Stimulated activated CD4-positive, alpha-beta T cell treated with anti-CD3 and anti-CD28 coated beads, Interleukin-12 subunit alpha, Interleukin-12 subunit beta, amount 100 ng/mL, for 48 hours (primary cell): ENCODE measurements at regions not wholly inside any gene's neighbourhood (a gene's known extent, or its start where the extent isn't known, plus 50 kb on each side); places are given as distances from the start of the nearest gene placed in this dataset.

Experiments used
- DNase-seq, 3 donors: peaks; one replicate each; pipeline ENCODE4 v3.0.0-alpha.2; 2020; ENCODE audit warnings: low read depth in 2 of 3, low spot score in 1 of 3

- no peak for DNase-seq
Observed at GRCh38 chr12:93102312-93102711, 173.2 kb upstream of the EEA1 start.

DNA sequence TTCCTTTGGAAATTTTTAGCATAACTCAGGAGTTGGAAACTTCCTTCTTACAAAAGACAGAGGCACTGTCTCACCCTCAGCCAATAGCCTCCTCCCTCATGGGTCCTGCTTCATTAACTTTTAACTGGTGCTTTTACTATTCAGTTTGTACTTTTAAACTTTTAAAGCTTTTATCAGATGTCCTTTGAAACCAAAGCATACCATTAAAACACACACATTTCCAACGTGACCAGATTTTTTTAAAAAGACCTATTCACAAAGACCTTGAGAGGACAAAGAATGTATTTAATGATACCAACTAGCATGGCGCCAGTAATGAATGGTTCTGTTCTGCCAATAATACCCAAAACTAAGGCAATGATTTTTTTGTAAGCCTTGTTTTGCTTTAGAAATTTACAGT, 173.6 kb upstream of the EEA1 start:
- DNase-seq, result no peak

DNA sequence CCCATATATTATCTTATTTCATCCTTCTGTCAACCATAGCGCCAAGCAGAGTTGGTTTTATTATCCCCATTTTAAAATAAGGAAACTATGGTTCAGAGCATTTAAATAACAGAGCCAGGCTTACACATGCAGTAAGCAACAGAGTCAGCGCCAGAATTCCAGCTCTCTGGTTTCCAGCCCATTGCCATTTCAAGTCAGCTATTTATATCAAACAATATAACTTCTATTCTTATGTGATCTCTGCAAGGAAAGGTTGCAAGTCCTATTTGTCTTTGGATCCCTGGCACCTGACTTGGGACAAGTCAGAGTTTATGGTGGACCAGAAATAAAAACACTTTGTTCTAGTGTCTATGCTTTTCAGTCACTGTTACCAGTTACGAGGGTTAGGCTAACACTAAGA, 174.1 kb upstream of the EEA1 start:
- DNase-seq, result no peak

- DNase-seq, result no peak
Observed at GRCh38 chr12:93104535-93104934, 175.4 kb upstream of the EEA1 start.

- peak in 2 of 3 donors; percentile 3 to 8 for DNase-seq
Observed at GRCh38 chr12:93106910-93107309, 177.8 kb upstream of the EEA1 start.

DNA sequence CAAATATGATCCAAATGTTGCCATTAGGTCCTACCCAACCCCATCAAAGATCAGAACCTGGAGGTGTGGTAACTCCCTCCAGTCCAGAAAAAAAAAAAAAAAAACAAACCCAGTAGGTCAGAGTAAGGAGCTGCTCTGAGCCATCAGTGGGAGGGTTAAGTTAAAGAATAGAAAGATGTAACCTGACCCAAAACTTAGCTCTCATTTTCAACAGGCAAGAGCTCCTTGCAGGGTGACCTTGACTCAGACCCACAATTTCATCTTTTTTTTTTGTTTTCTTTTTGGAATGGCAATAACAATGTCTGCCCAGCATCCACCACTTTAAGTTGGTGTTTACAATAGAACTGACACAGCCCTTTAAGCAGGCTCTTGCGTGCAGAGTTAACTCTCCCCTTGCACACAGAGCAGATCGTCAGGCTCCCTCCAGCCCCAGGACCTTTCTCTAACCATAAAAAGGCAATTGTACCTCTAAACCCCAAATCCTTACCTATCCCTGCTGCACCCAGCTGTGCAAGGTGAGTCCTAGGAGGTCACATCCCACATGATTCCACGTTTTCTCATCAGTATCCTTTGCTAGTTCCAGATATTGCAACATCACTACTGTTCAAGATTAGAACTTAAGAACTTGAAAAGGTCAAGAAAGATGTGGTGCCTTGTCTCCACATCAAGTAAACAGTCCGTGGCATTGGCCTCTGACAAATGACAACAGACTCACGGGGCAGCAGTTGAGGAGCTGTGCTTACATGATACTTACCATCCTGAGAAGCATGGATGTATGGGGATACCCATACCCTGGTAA, 178.6 kb upstream of the EEA1 start:
- no peak for DNase-seq

- no peak for DNase-seq
Observed at GRCh38 chr12:93108985-93109384, 179.9 kb upstream of the EEA1 start.

GRCh38 chr12:93109551-93110203, 180.6 kb upstream of the EEA1 start:
- DNase-seq, result peak; percentile 7 to 34 (median 20)

GRCh38 chr12:93111773-93112172, 182.7 kb upstream of the EEA1 start:
- DNase-seq, result no peak

DNA sequence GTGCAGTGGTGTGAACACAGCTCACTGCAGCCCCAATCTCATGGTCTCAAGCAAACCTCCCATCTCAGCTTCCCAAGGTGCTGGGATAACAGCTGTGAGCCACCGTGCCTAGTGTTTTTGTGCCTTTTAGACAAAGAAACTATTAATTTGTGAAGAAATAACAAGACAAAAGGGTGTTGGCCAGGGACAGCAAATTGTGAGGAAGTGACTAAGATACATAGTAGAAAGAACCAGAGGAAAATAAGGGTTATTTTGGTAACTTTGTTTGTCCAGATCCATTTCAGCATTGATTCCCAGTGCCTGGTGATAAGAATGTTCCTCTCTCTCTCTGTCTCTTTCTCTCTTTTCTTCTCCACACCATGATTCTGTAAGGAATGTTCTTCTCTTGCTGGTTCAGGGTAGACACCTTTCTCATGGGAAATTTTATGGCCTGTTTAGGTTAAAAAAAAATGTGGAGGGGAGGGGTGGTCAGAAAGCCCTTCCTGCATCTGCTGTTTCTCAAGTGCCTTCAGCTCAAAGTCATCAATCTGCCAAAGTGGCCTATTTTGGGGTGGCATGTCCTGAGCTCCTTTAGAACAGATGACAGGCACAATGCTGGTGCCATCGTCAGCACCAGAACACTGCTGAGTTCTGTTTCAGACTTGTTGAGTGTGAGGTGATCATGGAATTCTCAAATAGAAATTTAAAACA, 184.4 kb upstream of the EEA1 start:
- no peak for DNase-seq

DNA sequence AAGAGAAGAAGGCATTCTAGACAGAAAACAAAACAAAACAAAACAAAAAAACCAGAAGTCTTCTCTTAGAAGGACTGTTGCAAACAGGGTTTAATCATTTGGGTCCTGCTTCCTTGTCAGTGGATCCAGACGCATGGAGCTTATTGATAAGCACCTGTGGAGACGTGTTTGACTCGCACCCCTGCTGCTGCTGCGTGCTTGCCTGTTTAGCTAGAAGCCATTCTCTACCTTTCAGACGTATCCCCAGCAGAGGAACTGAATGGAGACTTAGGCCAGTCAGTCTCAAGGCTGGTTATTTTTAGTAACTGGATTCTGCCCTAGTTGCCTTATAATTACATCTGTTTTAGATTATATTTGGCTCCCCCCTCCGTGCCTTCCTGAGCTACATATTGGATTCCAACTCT, 186.1 kb upstream of the EEA1 start:
- no peak for DNase-seq

- no peak for DNase-seq
Observed at GRCh38 chr12:93115646-93116045, 186.6 kb upstream of the EEA1 start.

GRCh38 chr12:93116632-93117031, 187.5 kb upstream of the EEA1 start:
- DNase-seq, result no peak

GRCh38 chr12:93121729-93122488, 192.8 kb upstream of the EEA1 start:
- no peak for DNase-seq

GRCh38 chr12:93122569-93123091, 193.5 kb upstream of the EEA1 start:
- DNase-seq, result no peak

DNA sequence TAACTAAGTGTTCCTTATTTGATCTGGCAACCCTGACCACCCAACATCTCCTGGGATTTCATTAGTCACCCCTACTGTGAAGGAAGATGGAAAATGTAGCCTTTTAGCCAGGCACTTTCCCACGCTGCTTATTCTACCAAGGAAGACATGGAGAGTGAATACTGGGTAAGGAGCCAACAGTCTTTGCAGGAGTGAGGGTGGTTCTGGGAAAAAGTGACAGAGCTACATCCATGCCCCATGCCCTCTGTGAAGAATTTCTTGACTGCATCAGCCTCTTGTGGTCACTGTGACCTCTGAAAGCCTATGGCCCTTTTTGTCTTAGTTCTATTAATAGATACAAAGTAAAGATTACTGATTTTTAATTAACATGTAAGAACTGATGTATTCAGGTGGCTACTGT, 196.0 kb upstream of the EEA1 start:
- no peak for DNase-seq

DNA sequence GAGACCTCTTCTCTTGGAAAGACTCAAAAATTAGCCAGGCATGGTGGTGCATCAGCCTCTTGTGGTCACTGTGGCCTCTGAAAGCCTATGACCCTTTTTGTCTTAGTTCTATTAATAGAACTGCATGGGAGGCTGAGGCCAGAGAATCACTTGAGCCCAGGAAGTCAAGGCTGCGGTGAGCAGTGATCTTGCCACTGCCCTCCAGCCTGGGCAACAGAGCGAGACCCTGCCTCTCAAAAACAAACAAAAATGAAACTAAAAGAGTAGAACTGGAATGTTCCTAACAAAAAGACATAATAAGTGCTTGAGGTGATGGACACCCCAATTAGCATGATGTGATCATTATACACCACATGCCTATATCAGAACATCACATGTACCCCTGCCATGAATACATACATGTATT, 197.0 kb upstream of the EEA1 start:
- DNase-seq, result no peak

- DNase-seq, result no peak
Observed at GRCh38 chr12:93127107-93127560, 198.0 kb upstream of the EEA1 start.

GRCh38 chr12:93127582-93128331, 198.7 kb upstream of the EEA1 start:
- DNase-seq, result no peak

DNA sequence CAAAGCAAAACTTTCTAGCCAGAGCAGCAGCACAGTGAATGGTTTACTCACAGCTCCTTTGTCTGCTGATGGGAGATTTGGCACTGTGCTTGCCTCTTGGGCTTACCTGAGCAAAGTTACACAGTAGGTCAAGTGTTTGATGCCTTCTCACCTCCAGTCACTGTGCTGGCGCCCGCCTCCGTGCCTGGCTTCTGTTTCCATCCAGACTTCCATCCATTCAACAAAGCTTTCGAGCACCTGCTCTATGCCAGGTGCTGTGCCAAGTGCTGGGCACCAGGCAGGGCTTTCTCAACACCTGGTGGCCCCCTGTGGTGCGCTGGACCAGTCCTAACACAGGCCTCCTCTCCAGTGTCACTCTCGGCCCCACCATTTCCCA, 199.2 kb upstream of the EEA1 start:
- no peak for DNase-seq
